IMR-90 (cell line): ENCODE measurements at regions not wholly inside any gene's neighbourhood (a gene's known extent, or its start where the extent isn't known, plus 50 kb on each side); places are given as distances from the start of the nearest gene placed in this dataset.

ENCODE experiments used
- ATAC-seq: fragments of 200-7000 bp; cut with Tn5 transposase; 2 replicates; pipeline ENCODE4 v1.9.1; 2020; ENCODE audit warnings: low read depth, mild to moderate bottlenecking, moderate library complexity
- BruUV-seq: library from RNA; stranded (reverse); fragments of 400-500 nt; replicated peaks from 2 replicates; lab custom pipeline; 2021; lab: Mats Ljungman, UMichigan
- CTCF ChIA-PET: fragments of 300-600 bp; formaldehyde crosslinking; extraction: SDS; loops from one replicate; lab custom pipeline; 2021; ENCODE audit warnings: antibody characterized with exemption; lab: Yijun Ruan, JAX
- POLR2A ChIA-PET: fragments of 300-600 bp; sonication (Branson Sonifier 250); formaldehyde crosslinking; loops from one replicate; lab custom pipeline; 2022; ENCODE audit warnings: antibody characterized with exemption; ENCODE audit not compliant: unreplicated experiment; lab: Charles Lee
- DNase-seq: peaks from one replicate; pipeline ENCODE4 v3.0.0; 2013
- H2AFZ ChIP-seq: replicated peaks from 2 replicates; pipeline ENCODE3; 2013; ENCODE audit warnings: low read length, mild to moderate bottlenecking; ENCODE audit not compliant: poor library complexity
- H2AK5ac ChIP-seq: 2 replicates; pipeline ENCODE4 v1.6.1; 2013; ENCODE audit warnings: low read depth, low read length, inconsistent platforms
- H2AK9ac ChIP-seq: replicated peaks from 2 replicates; pipeline ENCODE3; 2013; ENCODE audit warnings: mild to moderate bottlenecking, low read depth, low read length, moderate library complexity; ENCODE audit not compliant: poor library complexity
- H2BK120ac ChIP-seq: 2 replicates; pipeline ENCODE4 v1.6.1; 2013; ENCODE audit warnings: low read depth, low read length, inconsistent platforms
- H2BK15ac ChIP-seq: 3 replicates; pipeline ENCODE4 v1.6.1; 2013; ENCODE audit warnings: low read depth, low read length, inconsistent platforms
- H2BK20ac ChIP-seq: 2 replicates; pipeline ENCODE4 v1.6.1; 2013; ENCODE audit warnings: low read depth, mild to moderate bottlenecking, inconsistent platforms, low read length, moderate library complexity
- H2BK5ac ChIP-seq: 2 replicates; pipeline ENCODE4 v1.6.1; 2013; ENCODE audit warnings: mild to moderate bottlenecking, low read depth, low read length, inconsistent platforms; ENCODE audit not compliant: poor library complexity, severe bottlenecking
- H3K14ac ChIP-seq: replicated peaks from 2 replicates; pipeline ENCODE4 v1.6.1; 2013; ENCODE audit warnings: low read depth, low read length, inconsistent platforms
- H3K18ac ChIP-seq: 2 replicates; pipeline ENCODE4 v1.6.1; 2013; ENCODE audit warnings: low read depth, low read length, control low read depth
- H3K23ac ChIP-seq: 2 replicates; pipeline ENCODE4 v1.6.1; 2013; ENCODE audit warnings: low read depth, low read length, inconsistent platforms
- H3K27ac ChIP-seq: 2 replicates; pipeline ENCODE4 v1.5.1; 2013; ENCODE audit warnings: mild to moderate bottlenecking, control low read depth, low read length; ENCODE audit not compliant: insufficient read depth
- H3K27me3 ChIP-seq: 2 replicates; pipeline ENCODE4 v1.6.1; 2013; ENCODE audit warnings: low read length; ENCODE audit not compliant: control insufficient read depth, insufficient read depth
- H3K36me3 ChIP-seq: 2 replicates; pipeline ENCODE4 v1.6.1; 2013; ENCODE audit warnings: low read length, mixed read lengths; ENCODE audit not compliant: control insufficient read depth, insufficient read depth
- H3K4ac ChIP-seq: 2 replicates; pipeline ENCODE4 v1.6.1; 2013; ENCODE audit warnings: low read depth, low read length, inconsistent platforms
- H3K4me1 ChIP-seq: 2 replicates; pipeline ENCODE4 v1.6.1; 2013; ENCODE audit warnings: low read length, mixed read lengths; ENCODE audit not compliant: control insufficient read depth, insufficient read depth
- H3K4me2 ChIP-seq: 2 replicates; pipeline ENCODE4 v1.6.1; 2013; ENCODE audit warnings: low read depth, mild to moderate bottlenecking, control low read depth, low read length, moderate library complexity
- H3K4me3 ChIP-seq: 2 replicates; pipeline ENCODE4 v1.5.1; 2013; ENCODE audit warnings: low read depth, mild to moderate bottlenecking, control low read depth, low read length, moderate library complexity; ENCODE audit not compliant: insufficient read depth
- H3K56ac ChIP-seq: 2 replicates; pipeline ENCODE4 v1.6.1; 2013; ENCODE audit warnings: low read length, inconsistent platforms; ENCODE audit not compliant: insufficient read depth; ENCODE audit errors: extremely low read depth
- H3K79me1 ChIP-seq, 2 experiments: 2 replicates each; pipeline ENCODE4 v1.6.1; 2013; ENCODE audit warnings: low read length in 2 of 2, inconsistent platforms in 1 of 2, low read depth in 1 of 2
- H3K9ac ChIP-seq: 2 replicates; pipeline ENCODE4 v1.6.1; 2013; ENCODE audit warnings: low read depth, low read length, control low read depth
- H3K9me1 ChIP-seq: 2 replicates; pipeline ENCODE4 v1.6.1; 2013; ENCODE audit warnings: low read length, inconsistent platforms; ENCODE audit not compliant: insufficient read depth
- H3K9me3 ChIP-seq: 2 replicates; pipeline ENCODE4 v1.6.1; 2013; ENCODE audit warnings: low read length; ENCODE audit not compliant: control insufficient read depth, insufficient read depth
- H4K20me1 ChIP-seq: 2 replicates; pipeline ENCODE4 v1.6.1; 2013; ENCODE audit warnings: low read length, inconsistent platforms; ENCODE audit not compliant: insufficient read depth
- H4K5ac ChIP-seq: 2 replicates; pipeline ENCODE4 v1.6.1; 2013; ENCODE audit warnings: mild to moderate bottlenecking, low read depth, low read length, control low read depth
- H4K8ac ChIP-seq, 2 experiments: 2 replicates each; pipeline ENCODE4 v1.6.1; 2013; ENCODE audit warnings: low read depth in 2 of 2, low read length in 2 of 2, control low read depth in 1 of 2, inconsistent platforms in 1 of 2
- H4K91ac ChIP-seq: 2 replicates; pipeline ENCODE4 v1.6.1; 2013; ENCODE audit warnings: low read depth, low read length, inconsistent platforms; ENCODE audit not compliant: insufficient read depth
- MAZ ChIP-seq: IDR thresholded peaks from 2 replicates; pipeline ENCODE4 v1.6.1; 2012; ENCODE audit warnings: low read depth, mild to moderate bottlenecking, low read length, improper control_type of control experiment, moderate library complexity, borderline replicate concordance
- SMC3 ChIP-seq: fragments of 150-350 bp; IDR thresholded peaks from 2 replicates; pipeline ENCODE4 v1.6.1; 2016; ENCODE audit warnings: low read depth, mild to moderate bottlenecking, antibody characterized with exemption, low read length, moderate library complexity
- WGBS, 2 experiments: methylation state at CpG; one replicate each; pipeline versions ENCODE4 v1.1.5 to v1.1.7; 2013; ENCODE audit warnings: missing lambda C conversion rate in 2 of 2; ENCODE audit not compliant: insufficient read length in 1 of 2; ENCODE audit errors: extremely low coverage in 2 of 2; 5-methylcytosine and 5-hydroxymethylcytosine counted together
- dilution Hi-C: fragments of 300-500 bp; cut with HindIII; formaldehyde crosslinking; loops from one replicate; pipeline ENCODE4 v1.14.3; 2018; ENCODE audit warnings: low sequenced_read_pairs; ENCODE audit not compliant: unreplicated experiment
- in situ Hi-C: fragments of 300-500 bp; cut with MboI; formaldehyde crosslinking; loops from 3 replicates; pipeline ENCODE4 v1.14.3; 2019; ENCODE audit warnings: low sequenced_read_pairs, inconsistent platforms, mixed read lengths
- intact Hi-C: fragments of 100-400 bp; cut with micrococcal nuclease; formaldehyde crosslinking; loops from 2 replicates; pipeline ENCODE4 v1.10.0; 2022

DNA sequence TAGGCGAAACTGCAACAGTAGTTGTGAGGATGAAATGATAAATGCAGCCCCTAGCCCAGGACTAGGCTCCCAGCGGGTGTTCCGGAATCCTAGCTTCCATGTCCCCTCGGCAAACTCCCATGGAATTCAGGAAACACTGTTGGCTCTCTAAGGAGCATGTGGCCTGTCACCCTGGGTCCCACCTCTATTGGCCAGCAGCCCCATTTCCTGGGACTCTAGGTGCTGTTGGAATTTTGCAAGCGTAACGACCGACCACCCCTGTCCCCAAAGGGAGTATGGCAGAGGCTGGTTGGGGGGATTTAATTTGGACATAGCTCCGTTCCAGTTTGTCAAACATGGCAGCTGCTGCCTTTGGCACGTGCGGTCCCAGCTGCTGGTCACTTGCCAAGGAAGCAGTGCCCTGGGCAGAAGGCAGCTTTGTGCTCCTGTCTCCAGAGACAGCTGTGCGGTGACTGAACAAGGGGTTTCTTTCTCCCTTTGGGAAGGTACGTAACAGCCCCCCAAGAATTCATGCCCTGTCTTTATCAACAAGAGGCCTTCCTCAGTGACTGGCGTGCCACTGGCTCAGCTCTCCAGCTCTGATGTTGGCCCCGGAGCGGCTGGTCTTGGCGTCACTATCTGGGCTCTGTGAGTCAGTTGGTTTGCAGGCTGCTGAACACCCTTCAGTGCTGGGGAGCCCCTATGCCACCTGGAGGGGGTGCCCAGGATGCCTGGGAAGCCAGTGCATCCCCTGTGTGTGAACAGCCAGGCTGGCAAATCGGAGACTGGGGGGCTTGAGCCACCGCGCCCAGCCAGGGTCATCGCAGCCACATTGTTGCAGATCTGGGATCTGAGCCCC, 235.2 kb upstream of the TNRC6C start (continued):
- TF ChIP-seq SMC3: no peak

DNA sequence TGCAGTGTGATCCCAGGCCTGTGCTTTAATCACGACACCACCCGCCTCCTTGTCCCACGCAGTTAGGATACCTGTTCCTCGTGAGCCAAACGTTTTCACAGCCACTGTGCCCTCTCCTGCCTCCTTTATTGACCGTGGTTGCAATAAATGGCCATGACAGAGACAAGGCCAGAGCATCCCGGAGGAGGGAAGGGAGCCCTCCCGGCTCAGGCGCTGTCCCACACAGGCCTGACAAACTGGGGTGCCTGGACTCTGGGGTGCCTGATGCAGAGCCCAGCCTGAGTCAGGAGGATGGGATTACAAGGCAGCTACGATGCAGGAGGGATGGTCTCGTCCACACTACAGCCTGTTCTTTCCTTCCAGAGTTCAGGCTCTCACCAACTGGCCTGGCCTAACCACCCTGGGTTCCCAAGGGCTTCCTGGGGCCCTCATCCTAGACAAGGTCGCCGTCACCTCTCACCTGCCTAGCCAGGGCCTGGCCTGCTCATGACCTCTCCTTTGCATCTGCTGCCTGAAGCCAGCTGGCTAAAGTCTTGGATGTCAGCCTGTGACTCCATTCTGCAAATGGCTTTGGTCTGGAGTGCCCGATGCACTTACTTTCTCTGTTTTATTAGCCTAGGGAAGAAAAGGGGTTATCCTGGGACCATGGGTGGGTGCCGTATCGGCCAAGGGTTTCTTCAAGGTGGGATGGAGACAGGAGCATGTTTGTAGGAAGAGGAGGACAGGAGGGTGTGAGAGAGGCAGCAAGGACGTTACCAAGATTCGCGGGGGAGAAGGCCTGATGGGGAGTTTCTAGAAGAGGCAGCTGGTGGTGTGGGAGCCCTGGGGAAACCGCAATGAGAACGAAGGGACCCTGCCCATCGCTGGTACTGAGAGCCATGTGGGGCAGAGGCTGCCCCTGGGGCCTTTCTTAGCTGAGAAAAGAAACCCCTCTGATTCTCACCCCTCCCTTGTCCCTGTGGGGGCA, 234.3 kb upstream of the TNRC6C start:
- BruUV-seq: no TSS peak
- ATAC-seq: no peak
- H2AFZ ChIP-seq: no peak overlapping the region
- H3K36me3 ChIP-seq: no peaks in the 10 kb centered on the region
- H2BK5ac ChIP-seq: no peak overlapping the region
- H4K8ac ChIP-seq: no peak overlapping the region
- CTCF ChIA-PET: no interaction called here
- no peaks in the 10 kb centered on the region for H3K9me1 ChIP-seq
- H4K91ac ChIP-seq: no peak overlapping the region
- no peak overlapping the region for H4K5ac ChIP-seq
- POLR2A ChIA-PET: no interaction called here
- dilution Hi-C loops: no loop called here
- in situ Hi-C loops: no loop called here
- H3K9me3 ChIP-seq: no peaks in the 10 kb centered on the region
- H3K27me3 ChIP-seq: peaks cover 18% of the 10 kb centered on the region
- no peak overlapping the region for H2BK20ac ChIP-seq
- H3K79me1 ChIP-seq: no peaks in the 10 kb centered on the region
- H3K4ac ChIP-seq: no peak overlapping the region
- H2AK9ac ChIP-seq: no peak overlapping the region
- H2AK5ac ChIP-seq: no peak overlapping the region
- no peak overlapping the region for H3K9ac ChIP-seq
- H2BK15ac ChIP-seq: no peak overlapping the region
- H3K4me3 ChIP-seq: no peak overlapping the region
- H3K4me2 ChIP-seq: no peak overlapping the region
- TF ChIP-seq MAZ: no peak
- DNase-seq: no peak
- H3K23ac ChIP-seq: no peak overlapping the region
- no peak overlapping the region for H2BK120ac ChIP-seq
- no peak overlapping the region for H3K18ac ChIP-seq
- intact Hi-C loops: no loop called here
- no peaks in the 10 kb centered on the region for H4K20me1 ChIP-seq
- WGBS, 2 experiments: 68% methylated on average over 4 of the region's 22 CpGs; no CpG with 5 or more reads in 1 of the 2 experiments
- no peak overlapping the region for H3K27ac ChIP-seq
- H3K14ac ChIP-seq: no peak overlapping the region
- no peak overlapping the region for H3K56ac ChIP-seq
- H3K4me1 ChIP-seq: no peaks in the 10 kb centered on the region
